H1 (cell line): ENCODE measurements at regions not wholly inside any gene's neighbourhood (a gene's known extent, or its start where the extent isn't known, plus 50 kb on each side); places are given as distances from the start of the nearest gene placed in this dataset.

Experiments used
- CTCF ChIA-PET: fragments of 300-600 bp; sonication (Branson Sonifier 250); formaldehyde crosslinking; loops from one replicate; lab custom pipeline; 2021; ENCODE audit not compliant: partially characterized antibody; lab: Charles Lee
- POLR2A ChIA-PET: fragments of 300-600 bp; sonication (Branson Sonifier 250); formaldehyde crosslinking; loops from one replicate; lab custom pipeline; 2021; ENCODE audit warnings: inconsistent platforms; ENCODE audit not compliant: partially characterized antibody; lab: Charles Lee
- DNase-seq, 2 experiments: peaks; one replicate each; pipeline versions ENCODE4 v3.0.0 to v3.0.0-alpha.2; 2010 to 2022; ENCODE audit warnings: low spot score in 2 of 2, low read depth in 1 of 2, mixed read lengths in 1 of 2
- FAIRE-seq: peaks from 2 replicates; lab custom pipeline; 2011; peaks lifted over from hg19 to GRCh38; lab: Jason Lieb, UNC
- H2AFZ ChIP-seq: 2 replicates; pipeline ENCODE4 v1.8.1; 2012; ENCODE audit warnings: low read length, inconsistent platforms
- H2AK5ac ChIP-seq: 2 replicates; pipeline ENCODE4 v1.6.1; 2013; ENCODE audit warnings: low read depth, low read length
- H2BK120ac ChIP-seq: replicated peaks from 2 replicates; pipeline ENCODE3; 2013; ENCODE audit warnings: low read depth, low read length, inconsistent platforms
- H2BK12ac ChIP-seq: 2 replicates; pipeline ENCODE4 v1.6.1; 2013; ENCODE audit warnings: low read depth, low read length
- H2BK15ac ChIP-seq: 2 replicates; pipeline ENCODE4 v1.6.1; 2013; ENCODE audit warnings: low read length
- H2BK20ac ChIP-seq: 2 replicates; pipeline ENCODE4 v1.6.1; 2013; ENCODE audit warnings: low read length
- H2BK5ac ChIP-seq: 2 replicates; pipeline ENCODE4 v1.6.1; 2013; ENCODE audit warnings: low read depth, low read length
- H3K14ac ChIP-seq: 2 replicates; pipeline ENCODE4 v1.6.1; 2013; ENCODE audit warnings: inconsistent platforms; ENCODE audit not compliant: insufficient read length
- H3K18ac ChIP-seq: 2 replicates; pipeline ENCODE4 v1.6.1; 2013; ENCODE audit warnings: low read length; ENCODE audit errors: extremely low read depth
- H3K23ac ChIP-seq: 2 replicates; pipeline ENCODE4 v1.6.1; 2013; ENCODE audit warnings: inconsistent platforms; ENCODE audit not compliant: insufficient read length
- H3K23me2 ChIP-seq: 2 replicates; pipeline ENCODE4 v1.6.1; 2013; ENCODE audit warnings: low read depth, low read length
- H3K27ac ChIP-seq: 2 replicates; pipeline ENCODE4 v1.6.1; 2011; ENCODE audit warnings: low read depth, low read length, inconsistent platforms
- H3K27me3 ChIP-seq, 4 experiments: replicated peaks in 1 of 4; 1 replicate in 1 of 4; 2 replicates in 3 of 4; pipeline versions ENCODE4 v1.6.1 to v1.8.1; 2011 to 2013; ENCODE audit warnings: low read length in 3 of 4, mild to moderate bottlenecking in 3 of 4, inconsistent platforms in 2 of 4, mixed read lengths in 2 of 4, moderate library complexity in 1 of 4; ENCODE audit not compliant: control insufficient read depth in 3 of 4, insufficient read depth in 3 of 4; ENCODE audit errors: extremely low read depth in 1 of 4
- H3K36me3 ChIP-seq, 4 experiments: 2 replicates each; pipeline versions ENCODE4 v1.6.1 to v1.8.1; 2011 to 2013; ENCODE audit warnings: mild to moderate bottlenecking in 4 of 4, low read length in 3 of 4, moderate library complexity in 2 of 4, control low read depth in 1 of 4, inconsistent platforms in 1 of 4; ENCODE audit not compliant: insufficient read depth in 4 of 4, control insufficient read depth in 2 of 4
- H3K4ac ChIP-seq: replicated peaks from 2 replicates; pipeline ENCODE3; 2013; ENCODE audit warnings: low read length, low read depth, mixed read lengths, inconsistent platforms; ENCODE audit not compliant: insufficient read length
- H3K4me1 ChIP-seq, 4 experiments: replicated peaks in 1 of 4; 1 replicate in 1 of 4; 2 replicates in 3 of 4; pipeline versions ENCODE4 v1.6.1 to v1.8.1; 2011 to 2013; ENCODE audit warnings: low read length in 3 of 4, inconsistent platforms in 2 of 4, mixed read lengths in 1 of 4; ENCODE audit not compliant: insufficient read depth in 4 of 4, control insufficient read depth in 3 of 4
- H3K4me2 ChIP-seq, 2 experiments: 2 replicates each; pipeline versions ENCODE4 v1.6.1 to v1.8.1; 2011 to 2013; ENCODE audit warnings: low read depth in 2 of 2, low read length in 2 of 2, control low read depth in 1 of 2, inconsistent platforms in 1 of 2, mild to moderate bottlenecking in 1 of 2; ENCODE audit not compliant: insufficient read depth in 1 of 2
- H3K4me3 ChIP-seq, 4 experiments: fragments of 200-600, 300-600 bp in 1 of 4; sonication (generic), shearing (Covaris generic), sonication (Bioruptor Twin) in 1 of 4; 2 replicates each; pipeline versions ENCODE4 v1.5.1 to v1.8.1; 2011 to 2016; ENCODE audit warnings: low read length in 4 of 4, low read depth in 3 of 4, control low read depth in 2 of 4, inconsistent platforms in 2 of 4, mild to moderate bottlenecking in 2 of 4, mixed read lengths in 1 of 4, moderate library complexity in 1 of 4; ENCODE audit not compliant: insufficient read depth in 2 of 4; ENCODE audit errors: extremely low read depth in 1 of 4
- H3K56ac ChIP-seq: replicated peaks from 2 replicates; pipeline ENCODE3; 2013; ENCODE audit warnings: low read depth, mild to moderate bottlenecking, mixed read lengths, low read length, inconsistent platforms; ENCODE audit not compliant: insufficient read length
- H3K79me1 ChIP-seq: 2 replicates; pipeline ENCODE4 v1.6.1; 2013; ENCODE audit warnings: low read depth, low read length, control low read depth
- H3K79me2 ChIP-seq, 2 experiments: 2 replicates each; pipeline versions ENCODE4 v1.6.1 to v1.8.1; 2012 to 2013; ENCODE audit warnings: low read length in 2 of 2, mild to moderate bottlenecking in 2 of 2, inconsistent platforms in 1 of 2; ENCODE audit not compliant: insufficient read depth in 2 of 2, control insufficient read depth in 1 of 2
- H3K9ac ChIP-seq, 4 experiments: replicated peaks in 1 of 4; 1 replicate in 1 of 4; 2 replicates in 3 of 4; pipeline versions ENCODE4 v1.6.1 to v1.8.1; 2011 to 2013; ENCODE audit warnings: low read depth in 3 of 4, low read length in 3 of 4, control low read depth in 2 of 4, mild to moderate bottlenecking in 2 of 4, moderate library complexity in 2 of 4, inconsistent platforms in 1 of 4; ENCODE audit errors: extremely low read depth in 1 of 4
- H3K9me3 ChIP-seq, 2 experiments: 2 replicates each; pipeline versions ENCODE4 v1.6.1 to v1.8.1; 2012 to 2013; ENCODE audit warnings: mild to moderate bottlenecking in 2 of 2, moderate library complexity in 2 of 2, control low read depth in 1 of 2, inconsistent platforms in 1 of 2, low read depth in 1 of 2, low read length in 1 of 2, mixed read lengths in 1 of 2; ENCODE audit not compliant: insufficient read depth in 2 of 2
- H4K20me1 ChIP-seq, 2 experiments: replicated peaks in 1 of 2; 2 replicates each; pipeline versions ENCODE3 to v1.8.1; 2011 to 2013; ENCODE audit warnings: inconsistent platforms in 2 of 2, low read length in 2 of 2, mild to moderate bottlenecking in 1 of 2; ENCODE audit not compliant: insufficient read depth in 2 of 2, control insufficient read depth in 1 of 2
- H4K5ac ChIP-seq: 2 replicates; pipeline ENCODE4 v1.6.1; 2013; ENCODE audit warnings: low read length, low read depth, mixed read lengths, inconsistent platforms; ENCODE audit not compliant: insufficient read length
- H4K8ac ChIP-seq: 2 replicates; pipeline ENCODE4 v1.8.0; 2013; ENCODE audit warnings: mild to moderate bottlenecking, moderate library complexity, low read length, inconsistent platforms; ENCODE audit not compliant: insufficient read depth; ENCODE audit errors: extremely low read depth
- H4K91ac ChIP-seq: replicated peaks from 2 replicates; pipeline ENCODE3; 2013; ENCODE audit warnings: low read length, mixed read lengths, inconsistent platforms; ENCODE audit not compliant: insufficient read length
- ASH2L ChIP-seq: fragments of 200-600, 300-600 bp; sonication (generic); IDR thresholded peaks from one replicate; pipeline ENCODE4 v1.7.1; 2017; ENCODE audit warnings: low read length
- POLR2A ChIP-seq, 2 experiments: IDR thresholded peaks; 1 replicate in 1 of 2; 2 replicates in 1 of 2; pipeline ENCODE4 v1.6.1; 2011; ENCODE audit warnings: low read depth in 2 of 2, low read length in 2 of 2, mild to moderate bottlenecking in 2 of 2; ENCODE audit errors: control extremely low read depth in 1 of 2
- POLR2AphosphoS5 ChIP-seq: IDR thresholded peaks from 2 replicates; pipeline ENCODE4 v1.6.1; 2011; ENCODE audit warnings: low read depth, low read length
- RAD21 ChIP-seq, 2 experiments: IDR thresholded peaks in 1 of 2; conservative IDR thresholded peaks in 1 of 2; 2 replicates each; pipeline ENCODE4 v1.6.1; 2011; ENCODE audit warnings: low read depth in 2 of 2, low read length in 2 of 2, improper control_type of control experiment in 1 of 2, inconsistent platforms in 1 of 2, mild to moderate bottlenecking in 1 of 2, moderate library complexity in 1 of 2
- RNF2 ChIP-seq: fragments of 200-900, 300-1000 bp; sonication (generic); IDR thresholded peaks from 2 replicates; pipeline ENCODE4 v1.7.1; 2016; ENCODE audit warnings: borderline replicate concordance, low read depth, mild to moderate bottlenecking, antibody characterized with exemption, low read length; ENCODE audit not compliant: poor library complexity, severe bottlenecking; ENCODE audit errors: missing control alignments
- SAP30 ChIP-seq: fragments of 300-600 bp; sonication (generic); IDR thresholded peaks from 2 replicates; pipeline ENCODE4 v1.7.1; 2012; ENCODE audit warnings: low read length, moderate library complexity, mild to moderate bottlenecking, inconsistent platforms; ENCODE audit not compliant: insufficient read depth, insufficient replicate concordance
- SUZ12 ChIP-seq: fragments of 200-600 bp; sonication (generic); IDR thresholded peaks from 2 replicates; pipeline ENCODE4 v1.6.1; 2012; ENCODE audit warnings: mild to moderate bottlenecking, inconsistent platforms, low read length, moderate library complexity, mixed read lengths
- TBP ChIP-seq: IDR thresholded peaks from 2 replicates; pipeline ENCODE4 v1.6.1; 2011; ENCODE audit warnings: low read depth, low read length, improper control_type of control experiment
- WGBS, 2 experiments: shearing (Covaris generic) in 1 of 2; methylation state at CpG; one replicate each; pipeline versions ENCODE4 v1.1.6 to v1.1.7; 2013 to 2015; ENCODE audit warnings: low lambda C conversion rate in 2 of 2, mixed read lengths in 2 of 2, inconsistent platforms in 1 of 2, low coverage in 1 of 2, missing lambda C conversion rate in 1 of 2; ENCODE audit not compliant: insufficient replicate concordance in 2 of 2, insufficient coverage in 1 of 2, insufficient read length in 1 of 2; ENCODE audit errors: extremely low coverage in 1 of 2, missing lambda C conversion rate in 1 of 2; 5-methylcytosine and 5-hydroxymethylcytosine counted together

- no peak overlapping the region for H3K14ac ChIP-seq
- H3K27me3 ChIP-seq, result no peaks in the 10 kb centered on the region
- no peak overlapping the region for H3K56ac ChIP-seq
- peak overlapping the region; percentile 19; the same call in 1 of the 2 replicates for H2BK15ac ChIP-seq
- H2AFZ ChIP-seq, result no peak overlapping the region
- no peak overlapping the region for H3K9ac ChIP-seq
- no peaks in the 10 kb centered on the region for H3K9me3 ChIP-seq
- DNase-seq (no peak), FAIRE-seq (no peak)
- H3K36me3 ChIP-seq, result no peaks in the 10 kb centered on the region
- H4K8ac ChIP-seq, result no peak overlapping the region
- H3K4me3 ChIP-seq, result no peak overlapping the region
- H3K18ac ChIP-seq, result no peak overlapping the region
- H2BK20ac ChIP-seq, result no peak overlapping the region
- H3K79me1 ChIP-seq, result no peaks in the 10 kb centered on the region
- no peak overlapping the region for H4K91ac ChIP-seq
- 91% methylated on average over 18 of the region's 22 CpGs; no CpG with 5 or more reads in 1 of the 2 experiments for WGBS, 2 experiments
- no peak overlapping the region for H3K4ac ChIP-seq
- ChIA-PET CTCF (interaction anchor here (1.2 to 7.6 kb wide), 4 partner anchors 9 to 70 kb away, joined by 3 to 45 read pairs (median 6); no protein-coding TSS in a partner anchor), POLR2A (interaction anchor here (1.1 kb wide), 1 partner anchor 14 kb away, joined by 3 read pairs; no protein-coding TSS in a partner anchor)
- no peaks in the 10 kb centered on the region for H3K79me2 ChIP-seq
- H4K20me1 ChIP-seq, result peaks cover 0 to 4% of the 10 kb centered on the region in 2 experiments
- H2BK5ac ChIP-seq, result 0 out of 2 replicates have a peak overlapping the region, but pooled peaks have one; percentile 24
- no peak overlapping the region for H3K4me2 ChIP-seq
- H3K23me2 ChIP-seq, result no peaks in the 10 kb centered on the region
- no peak overlapping the region for H3K27ac ChIP-seq
- H2AK5ac ChIP-seq, result no peak overlapping the region
- H4K5ac ChIP-seq, result no peak overlapping the region
- H3K4me1 ChIP-seq, result peaks cover 0 to 9% (median 1%) of the 10 kb centered on the region in 4 experiments; a peak in 5 of 7 replicates
- no peak overlapping the region for H2BK120ac ChIP-seq
- no peak overlapping the region for H3K23ac ChIP-seq
- 0 out of 2 replicates have a peak overlapping the region, but pooled peaks have one; percentile 50 for H2BK12ac ChIP-seq
- TF ChIP-seq POLR2AphosphoS5 (no peak), ASH2L (no peak), RNF2 (no peak), SUZ12 (no peak), POLR2A (IDR thresholded peaks at IDR 0.05; ENCODE audit: control extremely low read depth in 1 of 2, low read depth in 2 of 2, low read length in 2 of 2) (no peak), RAD21 (IDR thresholded peaks at IDR 0.05 in 1 of 2, conservative IDR thresholded peaks at IDR 0.05 in 1 of 2; ENCODE audit: low read depth in 2 of 2, low read length in 2 of 2) (no peak), TBP (no peak), SAP30 (no peak)
Observed at GRCh38 chr20:62585461-62585970, 56.8 kb upstream of the SLCO4A1 start.
